ENCODE measurements at regions not wholly inside any gene's neighbourhood (a gene's known extent, or its start where the extent isn't known, plus 50 kb on each side); places are given as distances from the start of the nearest gene placed in this dataset.

- TF ChIP-seq POLR2A (IDR thresholded peaks at IDR 0.05; ENCODE audit: low read length): no peak
- TF ChIP-seq GATA1 (IDR thresholded peaks at IDR 0.05; ENCODE audit: low read depth, low read length): no peak
Measured at GRCh38 chr13:42667638-42668037, 93.7 kb downstream of the TNFSF11 start.
